ENCODE measurements at regions not wholly inside any gene's neighbourhood (a gene's known extent, or its start where the extent isn't known, plus 50 kb on each side); places are given as distances from the start of the nearest gene placed in this dataset.

- Histone ChIP-seq H3K36me3 (ENCODE audit: control insufficient read depth in 2 of 2, insufficient read depth in 2 of 2, low read length in 1 of 2) (no peaks in the 10 kb centered on the region), H3K27me3 (ENCODE audit: control insufficient read depth in 2 of 2, insufficient read depth in 1 of 2, low read length in 1 of 2) (no peaks in the 10 kb centered on the region), H3K27ac (ENCODE audit: low read depth in 1 of 2, low read length in 1 of 2) (no peak overlapping the region), H3K4me1 (ENCODE audit: control insufficient read depth in 2 of 2, insufficient read depth in 2 of 2, low read length in 2 of 2) (no peaks in the 10 kb centered on the region), H3K9me3 (ENCODE audit: control insufficient read depth in 2 of 2, insufficient read depth in 1 of 2, low read length in 1 of 2) (no peaks in the 10 kb centered on the region), H3K4me3 (ENCODE audit: low read length in 2 of 2) (no peak overlapping the region)
- DNase-seq (ENCODE audit: low read depth in 6 of 9, low spot score in 9 of 9), result no peak
- WGBS, result 95% methylated on average over 3 of the region's 3 CpGs
Measured at GRCh38 chr2:48178611-48179010, 135.9 kb upstream of the FOXN2 start.

GRCh38 chr2:48180557-48180956, 133.9 kb upstream of the FOXN2 start:
- Histone ChIP-seq H3K36me3 (ENCODE audit: control insufficient read depth in 2 of 2, insufficient read depth in 2 of 2, low read length in 1 of 2) (no peaks in the 10 kb centered on the region), H3K27me3 (ENCODE audit: control insufficient read depth in 2 of 2, insufficient read depth in 1 of 2, low read length in 1 of 2) (no peaks in the 10 kb centered on the region), H3K4me3 (ENCODE audit: low read length in 2 of 2) (no peak overlapping the region), H3K27ac (ENCODE audit: low read depth in 1 of 2, low read length in 1 of 2) (no peak overlapping the region), H3K9me3 (ENCODE audit: control insufficient read depth in 2 of 2, insufficient read depth in 1 of 2, low read length in 1 of 2) (no peaks in the 10 kb centered on the region), H3K4me1 (ENCODE audit: control insufficient read depth in 2 of 2, insufficient read depth in 2 of 2, low read length in 2 of 2) (no peaks in the 10 kb centered on the region)
- DNase-seq (ENCODE audit: low read depth in 6 of 9, low spot score in 9 of 9), result no peak
- WGBS, result 88% methylated on average over 5 of the region's 5 CpGs

- WGBS, result 89% methylated on average over 1 of the region's 1 CpG
Measured at GRCh38 chr2:48183276-48183675, 131.2 kb upstream of the FOXN2 start.

GRCh38 chr2:48183991-48184390, 130.5 kb upstream of the FOXN2 start:
- DNase-seq (ENCODE audit: low read depth in 6 of 9, low spot score in 9 of 9), result no peak
- Histone ChIP-seq H3K4me3 (ENCODE audit: low read length in 2 of 2) (no peak overlapping the region), H3K9me3 (ENCODE audit: control insufficient read depth in 2 of 2, insufficient read depth in 1 of 2, low read length in 1 of 2) (no peaks in the 10 kb centered on the region), H3K4me1 (ENCODE audit: control insufficient read depth in 2 of 2, insufficient read depth in 2 of 2, low read length in 2 of 2) (no peaks in the 10 kb centered on the region), H3K27me3 (ENCODE audit: control insufficient read depth in 2 of 2, insufficient read depth in 1 of 2, low read length in 1 of 2) (no peaks in the 10 kb centered on the region), H3K36me3 (ENCODE audit: control insufficient read depth in 2 of 2, insufficient read depth in 2 of 2, low read length in 1 of 2) (no peaks in the 10 kb centered on the region), H3K27ac (ENCODE audit: low read depth in 1 of 2, low read length in 1 of 2) (no peak overlapping the region)

More at GRCh38 chr2:48183276-48183675, 131.2 kb upstream of the FOXN2 start:
- H3K27ac ChIP-seq (ENCODE audit: low read depth in 1 of 2, low read length in 1 of 2), result no peak overlapping the region
- H3K9me3 ChIP-seq (ENCODE audit: control insufficient read depth in 2 of 2, insufficient read depth in 1 of 2, low read length in 1 of 2), result no peaks in the 10 kb centered on the region
- DNase-seq (ENCODE audit: low read depth in 6 of 9, low spot score in 9 of 9), result no peak
- no peaks in the 10 kb centered on the region for H3K4me1 ChIP-seq (ENCODE audit: control insufficient read depth in 2 of 2, insufficient read depth in 2 of 2, low read length in 2 of 2)
- no peaks in the 10 kb centered on the region for H3K27me3 ChIP-seq (ENCODE audit: control insufficient read depth in 2 of 2, insufficient read depth in 1 of 2, low read length in 1 of 2)
- no peaks in the 10 kb centered on the region for H3K36me3 ChIP-seq (ENCODE audit: control insufficient read depth in 2 of 2, insufficient read depth in 2 of 2, low read length in 1 of 2)
- no peak overlapping the region for H3K4me3 ChIP-seq (ENCODE audit: low read length in 2 of 2)

GRCh38 chr2:48187503-48187902, 127.0 kb upstream of the FOXN2 start:
- H3K4me1 ChIP-seq (ENCODE audit: control insufficient read depth in 2 of 2, insufficient read depth in 2 of 2, low read length in 2 of 2), result no peaks in the 10 kb centered on the region
- no peak overlapping the region for H3K27ac ChIP-seq (ENCODE audit: low read depth in 1 of 2, low read length in 1 of 2)
- H3K36me3 ChIP-seq (ENCODE audit: control insufficient read depth in 2 of 2, insufficient read depth in 2 of 2, low read length in 1 of 2), result no peaks in the 10 kb centered on the region
- no peak overlapping the region for H3K4me3 ChIP-seq (ENCODE audit: low read length in 2 of 2)
- no peaks in the 10 kb centered on the region for H3K9me3 ChIP-seq (ENCODE audit: control insufficient read depth in 2 of 2, insufficient read depth in 1 of 2, low read length in 1 of 2)
- H3K27me3 ChIP-seq (ENCODE audit: control insufficient read depth in 2 of 2, insufficient read depth in 1 of 2, low read length in 1 of 2), result no peaks in the 10 kb centered on the region
- DNase-seq (ENCODE audit: low read depth in 6 of 9, low spot score in 9 of 9), result no peak
- WGBS, result 100% methylated on average over 1 of the region's 1 CpG

GRCh38 chr2:48189552-48190228, 124.8 kb upstream of the FOXN2 start:
- DNase-seq (ENCODE audit: low read depth in 6 of 9, low spot score in 9 of 9), result no peak
- no peak overlapping the region for H3K27ac ChIP-seq (ENCODE audit: low read depth in 1 of 2, low read length in 1 of 2)
- no peak overlapping the region for H3K4me3 ChIP-seq (ENCODE audit: low read length in 2 of 2)
- no peaks in the 10 kb centered on the region for H3K36me3 ChIP-seq (ENCODE audit: control insufficient read depth in 2 of 2, insufficient read depth in 2 of 2, low read length in 1 of 2)
- 97% methylated on average over 4 of the region's 4 CpGs for WGBS
- no peaks in the 10 kb centered on the region for H3K27me3 ChIP-seq (ENCODE audit: control insufficient read depth in 2 of 2, insufficient read depth in 1 of 2, low read length in 1 of 2)
- H3K9me3 ChIP-seq (ENCODE audit: control insufficient read depth in 2 of 2, insufficient read depth in 1 of 2, low read length in 1 of 2), result no peaks in the 10 kb centered on the region
- no peaks in the 10 kb centered on the region for H3K4me1 ChIP-seq (ENCODE audit: control insufficient read depth in 2 of 2, insufficient read depth in 2 of 2, low read length in 2 of 2)

- DNase-seq (ENCODE audit: low read depth in 6 of 9, low spot score in 9 of 9), result no peak
- Histone ChIP-seq H3K27ac (ENCODE audit: low read depth in 1 of 2, low read length in 1 of 2) (no peak overlapping the region), H3K9me3 (ENCODE audit: control insufficient read depth in 2 of 2, insufficient read depth in 1 of 2, low read length in 1 of 2) (no peaks in the 10 kb centered on the region), H3K27me3 (ENCODE audit: control insufficient read depth in 2 of 2, insufficient read depth in 1 of 2, low read length in 1 of 2) (no peaks in the 10 kb centered on the region), H3K4me1 (ENCODE audit: control insufficient read depth in 2 of 2, insufficient read depth in 2 of 2, low read length in 2 of 2) (no peaks in the 10 kb centered on the region), H3K4me3 (ENCODE audit: low read length in 2 of 2) (no peak overlapping the region), H3K36me3 (ENCODE audit: control insufficient read depth in 2 of 2, insufficient read depth in 2 of 2, low read length in 1 of 2) (no peaks in the 10 kb centered on the region)
- WGBS, result 99% methylated on average over 2 of the region's 2 CpGs
Measured at GRCh38 chr2:48190230-48190629, 124.3 kb upstream of the FOXN2 start.

GRCh38 chr2:48194641-48195040, 119.8 kb upstream of the FOXN2 start:
- DNase-seq (ENCODE audit: low read depth in 6 of 9, low spot score in 9 of 9), result no peak
- no peaks in the 10 kb centered on the region for H3K36me3 ChIP-seq (ENCODE audit: control insufficient read depth in 2 of 2, insufficient read depth in 2 of 2, low read length in 1 of 2)
- WGBS, result 80% methylated on average over 1 of the region's 1 CpG
- H3K4me1 ChIP-seq (ENCODE audit: control insufficient read depth in 2 of 2, insufficient read depth in 2 of 2, low read length in 2 of 2), result no peaks in the 10 kb centered on the region
- H3K27me3 ChIP-seq (ENCODE audit: control insufficient read depth in 2 of 2, insufficient read depth in 1 of 2, low read length in 1 of 2), result no peaks in the 10 kb centered on the region
- no peak overlapping the region for H3K4me3 ChIP-seq (ENCODE audit: low read length in 2 of 2)
- H3K27ac ChIP-seq (ENCODE audit: low read depth in 1 of 2, low read length in 1 of 2), result no peak overlapping the region
- no peaks in the 10 kb centered on the region for H3K9me3 ChIP-seq (ENCODE audit: control insufficient read depth in 2 of 2, insufficient read depth in 1 of 2, low read length in 1 of 2)

- Histone ChIP-seq H3K4me1 (ENCODE audit: control insufficient read depth in 2 of 2, insufficient read depth in 2 of 2, low read length in 2 of 2) (no peaks in the 10 kb centered on the region), H3K27ac (ENCODE audit: low read depth in 1 of 2, low read length in 1 of 2) (no peak overlapping the region), H3K9me3 (ENCODE audit: control insufficient read depth in 2 of 2, insufficient read depth in 1 of 2, low read length in 1 of 2) (no peaks in the 10 kb centered on the region), H3K4me3 (ENCODE audit: low read length in 2 of 2) (no peak overlapping the region), H3K27me3 (ENCODE audit: control insufficient read depth in 2 of 2, insufficient read depth in 1 of 2, low read length in 1 of 2) (no peaks in the 10 kb centered on the region), H3K36me3 (ENCODE audit: control insufficient read depth in 2 of 2, insufficient read depth in 2 of 2, low read length in 1 of 2) (no peaks in the 10 kb centered on the region)
- DNase-seq (ENCODE audit: low read depth in 6 of 9, low spot score in 9 of 9), result no peak
- WGBS, result 92% methylated on average over 3 of the region's 3 CpGs
Measured at GRCh38 chr2:48195169-48195568, 119.3 kb upstream of the FOXN2 start.

- WGBS, result 96% methylated on average over 1 of the region's 1 CpG
- Histone ChIP-seq H3K4me1 (ENCODE audit: control insufficient read depth in 2 of 2, insufficient read depth in 2 of 2, low read length in 2 of 2) (no peaks in the 10 kb centered on the region), H3K9me3 (ENCODE audit: control insufficient read depth in 2 of 2, insufficient read depth in 1 of 2, low read length in 1 of 2) (no peaks in the 10 kb centered on the region), H3K27ac (ENCODE audit: low read depth in 1 of 2, low read length in 1 of 2) (no peak overlapping the region), H3K4me3 (ENCODE audit: low read length in 2 of 2) (no peak overlapping the region), H3K36me3 (ENCODE audit: control insufficient read depth in 2 of 2, insufficient read depth in 2 of 2, low read length in 1 of 2) (no peaks in the 10 kb centered on the region), H3K27me3 (ENCODE audit: control insufficient read depth in 2 of 2, insufficient read depth in 1 of 2, low read length in 1 of 2) (no peaks in the 10 kb centered on the region)
- DNase-seq (ENCODE audit: low read depth in 6 of 9, low spot score in 9 of 9), result no peak
Measured at GRCh38 chr2:48197618-48198017, 116.9 kb upstream of the FOXN2 start.
